ENCODE measurements at regions not wholly inside any gene's neighbourhood (a gene's known extent, or its start where the extent isn't known, plus 50 kb on each side); places are given as distances from the start of the nearest gene placed in this dataset.

DNA sequence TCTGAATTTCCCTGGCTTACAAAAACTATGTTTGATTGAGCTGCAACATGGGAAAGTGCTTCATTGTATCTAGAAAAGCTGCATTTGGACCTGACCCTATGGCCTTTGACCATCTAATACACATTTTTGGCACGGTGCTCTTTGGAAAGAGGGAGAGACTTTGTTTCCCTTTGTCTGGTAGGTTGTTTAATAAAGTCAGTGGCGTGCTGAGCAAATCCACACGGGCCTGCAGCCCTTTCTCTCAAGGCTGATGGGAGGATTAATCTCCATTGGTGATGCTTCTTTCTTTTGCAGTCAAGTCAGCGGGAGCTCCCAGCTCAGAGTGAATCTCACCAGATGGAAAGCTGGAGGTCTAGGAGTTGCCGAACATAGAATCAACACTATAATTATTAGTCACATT lies 314.7 kb upstream of the CNR1 start:
- intact Hi-C loops (cut with DNase I; ENCODE audit: low total_unique reads): no loop called here
- TF ChIP-seq CTCF (IDR thresholded peaks at IDR 0.05): no peak
- no peak for TF ChIP-seq POLR2A (IDR thresholded peaks at IDR 0.05)
- no peak for DNase-seq (ENCODE audit: low spot score in 2 of 2)
- 86 to 89% methylated on average over 5 of the region's 5 CpGs for WGBS, 2 donors
- no peak overlapping the region for H3K4me3 ChIP-seq (ENCODE audit: low read depth, poor library complexity, severe bottlenecking)

GRCh38 chr6:88477413-88477812 lies 311.3 kb upstream of the CNR1 start:
- no peak for TF ChIP-seq POLR2A (IDR thresholded peaks at IDR 0.05)
- no peak for TF ChIP-seq CTCF (IDR thresholded peaks at IDR 0.05)
- DNase-seq (ENCODE audit: low spot score in 2 of 2): no peak
- H3K4me3 ChIP-seq (ENCODE audit: low read depth, poor library complexity, severe bottlenecking): no peak overlapping the region
- intact Hi-C loops (cut with DNase I; ENCODE audit: low total_unique reads): no loop called here
- 63 to 91% methylated on average over 3 of the region's 3 CpGs for WGBS, 2 donors

DNA sequence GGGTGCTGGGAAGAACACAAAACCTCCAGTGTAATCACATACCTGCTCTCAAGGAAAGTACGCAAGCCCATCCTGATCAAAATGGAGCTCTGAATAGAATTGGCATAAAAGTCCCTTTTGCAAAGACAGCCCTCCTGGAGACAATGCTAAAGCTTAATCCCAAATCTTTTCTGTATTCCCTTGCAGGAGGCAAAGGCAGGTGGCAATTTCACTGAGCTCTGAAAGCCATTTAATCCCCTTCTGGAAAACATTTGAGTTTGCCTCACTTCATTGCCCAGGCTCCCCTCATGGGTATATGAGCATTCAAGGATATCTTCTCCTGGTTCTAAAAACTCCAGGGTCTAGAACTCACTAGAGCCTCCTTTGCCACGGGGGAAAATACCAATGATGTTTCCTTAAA lies 310.2 kb upstream of the CNR1 start:
- no peak overlapping the region for H3K4me3 ChIP-seq (ENCODE audit: low read depth, poor library complexity, severe bottlenecking)
- intact Hi-C loops (cut with DNase I; ENCODE audit: low total_unique reads): no loop called here
- DNase-seq (ENCODE audit: low spot score in 2 of 2): no peak
- TF ChIP-seq POLR2A (IDR thresholded peaks at IDR 0.05): no peak
- TF ChIP-seq CTCF (IDR thresholded peaks at IDR 0.05): no peak
- 71 to 76% methylated on average over 2 of the region's 2 CpGs for WGBS, 2 donors

- TF ChIP-seq POLR2A (IDR thresholded peaks at IDR 0.05) (no peak), CTCF (IDR thresholded peaks at IDR 0.05) (no peak)
- no peak for DNase-seq (ENCODE audit: low spot score in 2 of 2)
- intact Hi-C loops (cut with DNase I; ENCODE audit: low total_unique reads): no loop called here
Observed at GRCh38 chr6:88474720-88475119, 308.6 kb upstream of the CNR1 start.

GRCh38 chr6:88473589-88473988 lies 307.4 kb upstream of the CNR1 start:
- intact Hi-C loops (cut with DNase I; ENCODE audit: low total_unique reads): no loop called here
- H3K4me3 ChIP-seq (ENCODE audit: low read depth, poor library complexity, severe bottlenecking): no peak overlapping the region
- no peak for DNase-seq (ENCODE audit: low spot score in 2 of 2)
- WGBS, 2 donors: 47 to 58% methylated on average over 2 of the region's 2 CpGs
- no peak for TF ChIP-seq POLR2A (IDR thresholded peaks at IDR 0.05)
- no peak for TF ChIP-seq CTCF (IDR thresholded peaks at IDR 0.05)

More at GRCh38 chr6:88474720-88475119, 308.6 kb upstream of the CNR1 start:
- no peak overlapping the region for H3K4me3 ChIP-seq (ENCODE audit: low read depth, poor library complexity, severe bottlenecking)

DNA sequence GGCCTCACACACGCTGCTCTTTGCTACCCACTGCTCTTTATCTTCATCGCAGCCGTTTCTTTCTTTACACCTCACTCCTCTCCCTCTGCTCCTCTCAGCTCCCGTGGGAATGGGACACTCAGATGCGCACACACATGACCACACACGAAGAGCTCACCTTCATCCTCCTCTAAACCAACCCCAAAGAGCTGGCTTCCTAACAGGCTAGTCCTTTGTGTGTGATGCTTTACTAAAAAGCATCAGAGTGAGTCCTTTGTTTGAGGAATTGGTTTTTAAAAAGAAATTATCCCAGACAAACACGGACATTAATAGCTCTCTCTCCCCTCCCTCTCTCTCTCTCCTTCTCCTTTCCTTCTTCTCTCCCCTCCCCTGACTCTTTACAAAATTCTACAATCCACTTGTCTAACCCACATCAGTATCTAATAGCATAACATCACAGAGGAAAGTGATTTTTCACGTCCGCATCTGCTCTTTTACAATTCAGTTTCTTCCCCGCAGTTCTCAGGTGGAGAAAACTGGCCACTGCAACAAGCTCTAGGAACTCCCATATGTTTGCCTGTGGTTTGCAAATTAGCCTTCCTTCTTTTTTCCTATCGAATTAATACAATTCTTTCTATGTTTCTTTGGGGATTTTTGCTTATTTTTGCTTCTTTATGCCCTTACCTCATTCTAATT lies 306.8 kb upstream of the CNR1 start:
- TF ChIP-seq POLR2A (IDR thresholded peaks at IDR 0.05) (no peak), CTCF (IDR thresholded peaks at IDR 0.05) (no peak)
- 64% methylated on average over 11 of the region's 11 CpGs for WGBS, 2 donors
- H3K4me3 ChIP-seq (ENCODE audit: low read depth, poor library complexity, severe bottlenecking): no peak overlapping the region
- no peak for DNase-seq (ENCODE audit: low spot score in 2 of 2)
- intact Hi-C loops (cut with DNase I; ENCODE audit: low total_unique reads): no loop called here
